ENCODE measurements at regions not wholly inside any gene's neighbourhood (a gene's known extent, or its start where the extent isn't known, plus 50 kb on each side); places are given as distances from the start of the nearest gene placed in this dataset.

DNA sequence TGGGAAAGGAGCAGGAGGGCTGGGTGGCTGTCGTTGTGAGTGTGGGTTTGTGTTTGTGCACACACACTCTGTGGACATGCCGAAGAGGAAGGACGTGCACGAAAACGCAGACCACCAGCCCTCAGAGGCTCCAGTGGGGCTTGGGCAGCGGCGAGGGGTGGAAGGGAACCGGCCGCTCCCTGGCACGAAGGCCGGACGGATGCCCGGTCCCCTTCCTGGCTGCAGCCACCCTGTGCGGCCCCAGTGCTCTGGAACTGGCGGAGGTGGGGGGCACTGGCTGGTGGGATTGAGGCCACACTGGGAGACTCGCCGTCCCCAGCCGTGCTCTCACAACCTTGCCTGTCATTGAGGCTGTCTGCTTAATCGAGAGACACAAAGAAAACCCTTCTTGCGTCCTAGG lies 852.6 kb upstream of the SALL3 start:
- DNase-seq (no peak), ATAC-seq (no peak)
- TF ChIP-seq, protein P1, sequence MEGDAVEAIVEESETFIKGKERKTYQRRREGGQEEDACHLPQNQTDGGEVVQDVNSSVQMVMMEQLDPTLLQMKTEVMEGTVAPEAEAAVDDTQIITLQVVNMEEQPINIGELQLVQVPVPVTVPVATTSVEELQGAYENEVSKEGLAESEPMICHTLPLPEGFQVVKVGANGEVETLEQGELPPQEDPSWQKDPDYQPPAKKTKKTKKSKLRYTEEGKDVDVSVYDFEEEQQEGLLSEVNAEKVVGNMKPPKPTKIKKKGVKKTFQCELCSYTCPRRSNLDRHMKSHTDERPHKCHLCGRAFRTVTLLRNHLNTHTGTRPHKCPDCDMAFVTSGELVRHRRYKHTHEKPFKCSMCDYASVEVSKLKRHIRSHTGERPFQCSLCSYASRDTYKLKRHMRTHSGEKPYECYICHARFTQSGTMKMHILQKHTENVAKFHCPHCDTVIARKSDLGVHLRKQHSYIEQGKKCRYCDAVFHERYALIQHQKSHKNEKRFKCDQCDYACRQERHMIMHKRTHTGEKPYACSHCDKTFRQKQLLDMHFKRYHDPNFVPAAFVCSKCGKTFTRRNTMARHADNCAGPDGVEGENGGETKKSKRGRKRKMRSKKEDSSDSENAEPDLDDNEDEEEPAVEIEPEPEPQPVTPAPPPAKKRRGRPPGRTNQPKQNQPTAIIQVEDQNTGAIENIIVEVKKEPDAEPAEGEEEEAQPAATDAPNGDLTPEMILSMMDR (IDR thresholded peaks at IDR 0.05), result no peak
- Histone ChIP-seq H3K27me3 (ENCODE audit: low read depth) (no peaks in the 10 kb centered on the region), H3K36me3 (no peaks in the 10 kb centered on the region), H3K27ac (no peak overlapping the region), H3K4me1 (peaks cover 4% of the 10 kb centered on the region), H3K9me3 (no peaks in the 10 kb centered on the region), H3K4me3 (peak overlapping the region; percentile 3)
- intact Hi-C loops (cut with DNase I), result no loop called here

DNA sequence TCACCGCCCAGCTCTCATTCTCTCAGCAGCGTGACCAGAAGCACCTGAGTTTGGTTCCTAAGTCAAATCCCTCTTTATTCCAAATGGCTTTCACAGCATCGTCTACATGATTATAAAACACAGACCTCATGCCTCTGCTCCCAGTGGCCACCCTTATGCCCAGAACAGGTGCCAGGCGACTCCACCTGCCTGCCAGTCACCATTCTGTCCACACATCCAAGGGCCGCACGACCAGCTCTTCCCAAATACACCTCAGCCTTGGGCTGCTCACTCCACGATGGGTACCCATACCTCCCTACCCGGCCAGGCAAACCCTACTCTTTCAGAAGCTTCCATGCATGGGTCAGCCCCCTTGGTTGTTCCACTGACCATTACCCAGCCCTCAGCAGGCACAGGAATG lies 851.6 kb upstream of the SALL3 start:
- H3K27me3 ChIP-seq (ENCODE audit: low read depth), result no peaks in the 10 kb centered on the region
- peaks cover 4% of the 10 kb centered on the region for H3K4me1 ChIP-seq
- TF ChIP-seq, protein P1 (IDR thresholded peaks at IDR 0.05), result no peak
- intact Hi-C loops (cut with DNase I), result no loop called here
- no peaks in the 10 kb centered on the region for H3K36me3 ChIP-seq
- no peaks in the 10 kb centered on the region for H3K9me3 ChIP-seq
- DNase-seq (no peak), ATAC-seq (no peak)
- no peak overlapping the region for H3K4me3 ChIP-seq
- H3K27ac ChIP-seq, result no peak overlapping the region

- Histone ChIP-seq H3K4me3 (no peak overlapping the region), H3K9me3 (no peaks in the 10 kb centered on the region), H3K27me3 (ENCODE audit: low read depth) (no peaks in the 10 kb centered on the region), H3K4me1 (peaks cover 4% of the 10 kb centered on the region), H3K27ac (no peak overlapping the region), H3K36me3 (no peaks in the 10 kb centered on the region)
- intact Hi-C loops (cut with DNase I), result no loop called here
- TF ChIP-seq, protein P1 (IDR thresholded peaks at IDR 0.05), result no peak
- DNase-seq, result no peak
- no peak for ATAC-seq
Observed at GRCh38 chr18:78129260-78129659, 850.4 kb upstream of the SALL3 start.

DNA sequence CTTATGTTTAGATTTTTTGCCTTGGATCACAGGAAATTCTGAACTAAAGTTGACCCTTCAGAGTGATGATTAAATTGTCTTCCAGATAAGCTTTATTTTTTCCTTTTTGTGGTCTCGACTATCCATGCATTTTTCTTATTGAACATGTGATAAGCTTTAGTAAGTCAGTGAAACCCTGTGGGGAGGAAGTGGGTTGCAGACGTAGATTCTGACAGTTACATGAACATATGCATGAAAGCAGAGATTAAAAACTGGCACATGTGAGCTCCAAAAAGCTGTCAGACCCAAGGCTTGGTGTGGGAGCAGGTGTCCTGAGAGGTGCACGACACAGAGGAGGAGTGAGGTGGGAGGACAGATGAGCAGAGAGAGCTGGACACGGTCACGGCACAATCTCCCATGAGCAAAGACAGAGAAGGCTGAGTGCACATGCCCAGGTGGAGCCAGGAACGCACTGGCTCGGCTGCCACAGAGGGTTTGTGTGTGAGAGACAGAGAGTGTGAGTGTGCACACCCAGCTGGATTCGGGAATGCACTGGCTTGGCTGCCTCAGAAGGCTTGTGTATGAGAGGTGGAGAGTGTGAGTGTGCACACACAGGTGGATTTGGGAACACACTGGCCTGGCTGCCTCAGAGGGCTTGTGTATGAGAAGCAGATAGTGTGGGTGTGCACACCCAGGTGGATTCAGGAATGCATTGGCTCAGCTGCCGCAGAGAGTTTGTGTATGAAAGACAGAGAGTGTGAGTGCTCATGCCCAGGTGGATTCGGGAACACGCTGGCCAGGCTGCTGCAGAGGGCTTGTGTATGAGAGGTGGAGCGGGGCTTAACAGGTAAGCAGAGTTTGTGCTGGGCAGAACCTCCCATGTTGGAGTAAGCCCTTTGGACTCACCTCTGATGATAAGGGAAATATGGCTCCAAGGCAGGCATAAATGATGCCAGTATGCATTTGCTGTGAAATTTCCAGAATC lies 849.1 kb upstream of the SALL3 start:
- Histone ChIP-seq H3K4me1 (peaks cover 4% of the 10 kb centered on the region), H3K27ac (no peak overlapping the region), H3K36me3 (no peaks in the 10 kb centered on the region), H3K27me3 (ENCODE audit: low read depth) (no peaks in the 10 kb centered on the region), H3K9me3 (no peaks in the 10 kb centered on the region), H3K4me3 (no peak overlapping the region)
- TF ChIP-seq, protein P1 (IDR thresholded peaks at IDR 0.05), result no peak
- DNase-seq, result no peak
- ATAC-seq, result no peak
- intact Hi-C loops (cut with DNase I), result no loop called here

GRCh38 chr18:78133729-78134128 lies 845.9 kb upstream of the SALL3 start:
- Histone ChIP-seq H3K9me3 (no peaks in the 10 kb centered on the region), H3K27ac (no peak overlapping the region), H3K36me3 (no peaks in the 10 kb centered on the region), H3K4me3 (no peak overlapping the region), H3K27me3 (ENCODE audit: low read depth) (no peaks in the 10 kb centered on the region), H3K4me1 (no peaks in the 10 kb centered on the region)
- intact Hi-C loops (cut with DNase I), result no loop called here
- no peak for ATAC-seq
- TF ChIP-seq, protein P1 (IDR thresholded peaks at IDR 0.05), result no peak
- no peak for DNase-seq

Measured in lower lobe of right lung (tissue), 2 donors.